ENCODE measurements at regions not wholly inside any gene's neighbourhood (a gene's known extent, or its start where the extent isn't known, plus 50 kb on each side); places are given as distances from the start of the nearest gene placed in this dataset.
"Not testable (repeated sequence)": the region's sequence is repeated elsewhere in the genome, so short reads cannot be mapped to it uniquely, and the experiment has no call there.

- DNase-seq: no peak
Measured at GRCh38 chr2:8312861-8313830, 368.7 kb upstream of the ID2 start.

GRCh38 chr2:8314063-8314462 is 367.8 kb upstream of the ID2 start:
- DNase-seq: no peak

DNA sequence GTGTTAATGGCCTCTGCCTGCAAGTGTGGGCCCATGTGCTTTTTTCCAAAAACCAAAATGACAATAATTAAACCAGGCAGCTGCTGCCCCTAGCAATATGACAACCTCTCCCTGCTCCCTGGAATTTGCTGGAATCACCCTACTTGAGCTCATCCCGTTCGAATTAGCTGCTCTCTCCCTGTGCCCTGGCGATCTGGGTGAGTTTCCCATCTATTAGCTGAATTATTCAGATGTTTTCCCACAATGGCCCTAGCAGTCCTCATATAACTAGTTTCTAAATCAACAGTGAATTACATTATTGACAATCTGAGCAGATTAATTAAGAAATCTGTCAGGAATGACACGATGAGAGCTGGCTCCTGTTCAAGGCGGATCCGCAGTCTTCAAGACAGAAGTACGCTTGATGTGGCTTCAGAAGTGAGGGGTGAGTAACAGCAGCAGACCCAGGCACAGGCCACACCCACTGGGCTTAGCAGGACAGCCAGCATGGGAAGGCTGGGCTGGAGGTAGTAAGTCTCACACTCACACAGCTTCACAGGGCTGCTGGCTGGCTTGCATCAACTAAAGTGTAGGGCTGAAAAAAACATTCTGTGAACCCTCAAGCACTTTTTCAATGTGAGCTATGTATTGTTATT is 366.2 kb upstream of the ID2 start:
- DNase-seq: no peak

DNA sequence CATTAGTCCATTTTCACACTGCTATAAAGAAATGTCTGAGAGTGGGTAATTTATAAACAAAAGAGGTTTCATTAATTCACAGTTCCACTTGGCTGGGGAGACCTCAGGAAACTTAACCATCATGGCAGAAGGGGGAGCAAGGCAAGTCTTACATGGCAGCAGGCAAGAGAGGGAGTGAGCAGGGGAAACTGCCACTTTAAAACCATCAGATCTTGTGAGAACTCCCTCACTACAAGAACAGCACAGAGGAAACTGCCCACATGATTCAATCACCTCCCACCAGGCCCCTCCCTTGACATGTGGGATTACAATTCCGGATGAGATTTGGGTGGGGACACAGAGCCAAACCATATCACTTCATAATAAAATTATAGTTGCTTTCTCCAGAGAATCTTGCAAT is 365.5 kb upstream of the ID2 start:
- DNase-seq: no peak

DNA sequence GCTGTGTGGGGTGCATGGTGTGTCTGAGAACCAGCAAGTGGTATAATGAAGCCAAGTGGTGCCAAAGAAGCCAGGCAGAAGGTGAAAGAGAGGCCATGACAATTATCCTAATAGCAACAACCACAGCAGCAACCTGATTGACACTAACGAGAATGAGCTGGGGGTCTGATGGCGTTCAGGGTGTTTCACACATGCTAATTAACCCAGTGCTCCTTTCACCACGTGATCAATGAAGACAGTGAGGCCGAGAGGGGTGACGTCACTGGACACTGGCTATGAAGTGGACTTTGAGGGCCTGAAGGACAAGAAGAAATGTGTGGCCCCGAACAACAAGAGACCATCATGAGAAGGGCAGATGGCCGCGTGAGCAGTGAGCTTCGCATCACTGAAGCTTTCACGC is 364.4 kb upstream of the ID2 start:
- no peak for DNase-seq

- no peak for DNase-seq
Measured at GRCh38 chr2:8319219-8319618, 362.6 kb upstream of the ID2 start.

DNA sequence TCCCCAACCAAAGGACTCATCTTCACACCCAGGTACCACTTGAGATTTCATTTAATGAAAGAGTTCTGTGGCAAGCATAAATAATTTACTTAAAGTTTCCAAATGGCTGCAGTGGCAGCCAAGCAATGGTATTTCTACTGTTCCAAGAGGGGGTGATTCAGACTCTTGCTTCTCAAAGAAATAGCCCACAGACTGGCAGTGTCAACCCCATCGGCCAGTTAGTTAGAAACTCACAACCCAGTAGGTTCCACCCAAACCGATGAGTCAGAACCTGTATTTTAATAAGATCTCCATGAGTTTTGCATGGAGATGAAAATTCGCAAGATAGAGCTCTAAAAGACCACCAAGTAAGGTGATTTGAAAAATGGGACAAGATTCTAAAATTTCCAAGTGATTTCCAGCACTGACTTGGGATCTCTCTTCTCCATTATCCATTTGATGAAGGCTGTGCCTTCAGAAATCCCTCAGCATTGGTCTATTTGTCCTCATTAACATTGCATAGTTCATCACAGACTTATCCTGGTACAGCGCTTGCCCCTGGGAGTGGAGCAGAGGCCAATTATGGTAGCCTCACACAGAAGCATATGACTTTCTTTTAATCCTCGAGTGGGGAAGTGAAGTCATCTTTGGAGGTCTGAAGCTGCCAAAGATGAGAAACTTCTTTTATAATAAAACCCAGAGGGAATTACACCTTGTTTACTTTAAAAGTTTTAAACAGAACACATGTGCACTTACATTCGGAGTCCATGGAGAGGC is 361.4 kb upstream of the ID2 start:
- no peak for DNase-seq

DNA sequence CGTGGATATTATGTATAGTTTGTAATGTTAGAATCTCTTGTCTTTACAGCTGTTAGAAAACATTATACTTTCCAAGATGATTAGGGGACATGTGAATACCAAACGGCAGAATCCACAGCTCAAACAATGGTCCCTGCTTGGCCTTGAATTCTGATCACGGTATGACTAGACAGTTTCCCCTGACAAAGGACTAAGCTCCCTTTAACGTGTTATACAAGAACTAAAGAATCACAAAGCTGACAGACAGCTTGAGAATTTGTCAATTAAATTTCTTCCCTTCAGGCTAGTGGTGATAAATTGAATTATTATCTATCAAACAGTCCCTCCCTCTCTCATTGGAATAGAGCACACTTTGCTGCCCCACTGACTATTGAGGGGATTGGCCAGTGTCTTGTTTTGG is 359.2 kb upstream of the ID2 start:
- DNase-seq: no peak

DNA sequence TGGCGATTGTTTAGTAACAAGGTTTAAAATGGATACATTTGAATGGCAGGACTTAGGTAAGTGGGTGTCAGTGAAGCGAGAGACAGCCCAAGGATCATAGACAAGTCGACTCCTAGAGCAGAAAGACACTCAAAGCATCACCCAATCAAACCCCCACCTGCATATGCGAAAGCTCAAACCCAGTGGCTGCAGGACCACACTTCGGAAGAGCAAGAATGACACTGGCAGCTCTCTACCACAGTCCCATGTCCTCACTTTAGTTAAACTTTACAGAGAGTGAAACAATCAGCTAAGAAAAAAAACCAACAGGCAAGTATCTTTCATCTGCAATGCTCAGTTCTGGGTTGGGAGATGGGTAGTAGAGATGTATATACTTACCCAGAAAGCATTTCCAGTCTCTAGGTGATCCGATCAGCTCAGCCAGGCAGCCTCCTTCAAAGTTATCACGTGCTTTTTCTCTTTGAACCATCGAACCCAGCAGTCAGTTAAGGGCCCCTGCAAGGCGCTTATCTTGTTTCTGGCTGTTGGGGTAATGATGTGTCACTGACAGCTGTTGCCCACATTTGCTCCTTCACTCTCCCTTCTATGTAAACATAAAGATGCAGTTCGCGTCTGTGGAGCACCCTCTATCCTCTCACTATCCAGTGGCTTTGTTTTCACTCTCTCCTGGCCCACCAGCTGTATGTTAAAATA is 357.5 kb upstream of the ID2 start:
- DNase-seq: no peak

DNA sequence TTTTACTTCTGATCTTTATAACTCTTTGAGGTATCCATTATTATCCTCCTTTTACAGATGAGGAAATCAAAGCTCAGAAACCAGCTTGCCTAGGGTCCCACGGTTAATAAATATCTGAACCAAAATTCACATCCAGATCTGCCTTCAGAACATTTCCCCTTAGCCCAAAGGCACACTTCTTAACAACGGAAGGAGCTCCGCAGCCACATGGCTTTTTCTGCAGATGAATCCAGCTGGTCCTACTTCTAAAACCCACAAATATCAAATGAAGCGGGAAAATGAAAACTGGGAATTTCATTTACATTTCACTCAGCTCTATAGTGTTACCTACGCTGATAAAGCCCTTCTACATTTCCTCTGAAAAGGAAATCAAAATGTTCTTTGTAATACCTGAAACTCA is 357.0 kb upstream of the ID2 start:
- no peak for DNase-seq

DNA sequence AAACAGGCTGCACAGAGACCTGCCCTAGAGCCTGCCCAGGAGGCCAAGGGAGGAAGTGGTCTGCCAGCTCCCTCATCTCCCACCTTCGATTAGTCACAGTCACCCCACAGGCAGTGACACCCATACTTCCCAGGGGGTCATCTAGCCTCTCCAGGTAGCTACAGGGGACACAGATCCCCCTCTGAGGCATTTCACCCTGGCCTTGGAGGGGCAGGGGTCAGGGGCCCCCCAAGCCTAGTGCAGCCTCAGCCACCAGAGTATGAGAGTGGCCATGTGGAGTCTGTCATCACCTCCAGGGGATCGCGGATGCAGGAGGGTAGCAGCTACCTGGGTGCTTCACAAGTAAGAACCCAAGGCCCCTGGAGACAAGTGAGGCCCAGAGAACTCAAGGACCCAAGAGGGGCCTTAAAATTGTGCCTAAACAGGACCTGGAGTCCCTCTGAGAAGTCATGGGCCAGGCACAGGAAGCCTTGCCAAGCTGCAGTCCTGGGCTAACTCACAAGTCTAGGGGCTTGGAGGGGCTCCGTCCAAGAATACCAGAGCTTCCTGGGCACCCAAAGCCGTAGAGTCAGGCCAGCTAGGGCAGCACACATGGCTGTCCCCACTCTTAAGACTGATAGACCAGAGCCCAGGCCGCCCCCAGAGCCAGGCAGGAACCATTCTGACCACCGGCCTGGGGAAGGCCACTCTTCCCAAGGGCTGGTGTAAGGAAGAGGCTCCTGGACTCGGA is 354.3 kb upstream of the ID2 start:
- no peak for DNase-seq

DNA sequence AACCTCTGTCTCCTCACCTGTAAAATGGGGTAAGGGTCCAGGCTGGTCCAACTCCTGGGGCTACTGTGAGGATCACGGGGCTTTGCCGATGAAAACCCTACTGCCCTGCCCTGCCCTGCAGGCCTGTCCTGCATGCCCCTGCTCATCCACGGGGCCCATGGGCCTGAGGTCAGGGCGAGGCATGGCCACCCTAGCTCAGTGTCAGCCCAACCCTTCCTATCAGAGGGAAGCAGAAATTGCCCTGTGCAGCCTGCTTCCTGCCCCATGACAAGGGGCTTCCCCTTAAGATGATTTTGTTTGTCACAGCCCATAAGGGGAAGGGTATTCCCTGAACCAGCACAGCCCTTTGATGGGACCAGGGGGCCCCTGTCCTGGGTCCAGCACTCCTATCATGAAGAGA is 353.6 kb upstream of the ID2 start:
- no peak for DNase-seq

DNA sequence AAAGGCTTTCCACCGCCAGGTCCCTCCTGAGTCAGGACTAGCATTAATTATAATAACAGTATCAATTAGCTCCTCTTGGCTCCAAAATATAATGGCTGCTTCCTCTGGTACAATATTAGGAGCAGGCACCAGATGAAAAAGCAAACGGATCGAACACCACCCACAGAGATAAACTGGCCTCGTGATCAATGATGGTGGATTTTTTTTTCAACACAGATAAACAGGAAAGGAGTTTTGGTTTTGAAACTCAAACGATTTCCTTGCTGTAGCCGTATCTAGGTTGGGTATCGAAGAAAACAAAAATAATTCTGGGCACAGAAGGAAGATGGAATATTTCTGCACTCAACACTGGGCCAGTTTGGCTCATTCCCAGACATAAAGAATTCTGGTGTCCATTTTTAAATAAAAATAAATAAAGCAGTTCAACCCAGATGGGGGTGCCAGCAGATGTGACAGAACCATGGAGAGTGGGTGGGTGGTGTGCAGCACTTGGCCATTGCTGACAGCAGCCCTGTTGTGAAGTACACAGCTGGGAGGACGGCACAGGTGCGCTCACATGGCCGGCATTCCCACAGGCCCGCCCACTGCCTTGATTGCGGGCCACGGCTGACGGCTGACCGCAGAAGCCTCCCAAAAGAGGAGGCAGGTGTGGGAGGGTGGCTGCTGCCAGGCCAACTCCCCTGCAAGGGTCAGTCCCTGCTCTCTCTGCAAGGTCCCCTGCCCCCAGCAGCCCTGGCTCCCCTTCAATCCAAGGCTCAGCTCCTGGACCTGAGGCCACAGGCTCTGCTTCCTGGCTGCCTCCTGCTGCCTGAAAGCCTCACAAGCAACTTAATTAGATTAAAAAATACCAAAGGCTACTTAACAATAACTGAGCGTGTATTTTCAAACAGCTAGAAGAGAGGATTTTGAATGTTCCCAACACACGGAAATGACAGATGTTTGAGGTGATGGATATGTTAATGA is 351.9 kb upstream of the ID2 start:
- no peak for DNase-seq

- DNase-seq: no peak
Measured at GRCh38 chr2:8331068-8331467, 350.8 kb upstream of the ID2 start.

- DNase-seq: no peak
Measured at GRCh38 chr2:8332646-8333045, 349.2 kb upstream of the ID2 start.

- DNase-seq: no peak
Measured at GRCh38 chr2:8333177-8333831, 348.6 kb upstream of the ID2 start.

DNA sequence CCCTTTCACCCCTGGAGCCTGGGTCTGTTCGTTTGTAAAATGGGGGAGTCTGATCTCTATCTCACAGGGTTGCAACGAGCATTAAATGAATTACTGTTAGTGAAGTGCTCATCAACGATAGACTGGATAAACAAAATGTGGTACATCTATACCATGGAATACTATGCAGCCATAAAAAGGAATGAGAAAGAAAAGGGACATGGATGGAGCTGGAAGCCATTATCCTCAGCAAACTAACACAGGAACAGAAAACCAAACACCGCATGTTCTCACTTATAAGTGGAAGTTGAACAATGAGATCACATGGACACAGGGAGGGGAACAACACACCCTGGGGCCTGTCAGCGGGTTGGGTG is 348.0 kb upstream of the ID2 start:
- not testable (repeated sequence) for DNase-seq

DNA sequence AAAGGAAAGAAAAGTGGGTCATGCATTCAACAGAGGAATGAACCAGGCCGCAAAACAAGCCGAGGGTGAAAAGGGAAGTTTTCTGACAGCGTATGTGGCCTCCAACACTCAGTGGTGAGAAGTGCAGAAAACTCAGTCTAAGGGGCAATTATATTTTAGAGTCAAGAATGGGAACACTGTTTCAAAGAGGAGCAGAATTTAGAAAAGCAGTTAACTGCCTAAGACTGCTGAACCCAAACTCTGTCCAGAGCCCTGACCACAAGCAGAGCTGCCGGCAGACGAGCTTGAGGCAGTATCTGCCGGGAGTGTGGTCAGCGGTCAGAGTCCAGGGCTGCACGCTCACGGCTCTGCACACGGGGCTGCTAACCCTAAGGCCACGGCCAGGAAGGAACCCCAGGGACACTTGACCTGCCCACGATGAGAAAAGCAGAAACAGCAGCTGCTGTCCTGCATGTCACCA is 347.0 kb upstream of the ID2 start:
- DNase-seq: no peak

DNA sequence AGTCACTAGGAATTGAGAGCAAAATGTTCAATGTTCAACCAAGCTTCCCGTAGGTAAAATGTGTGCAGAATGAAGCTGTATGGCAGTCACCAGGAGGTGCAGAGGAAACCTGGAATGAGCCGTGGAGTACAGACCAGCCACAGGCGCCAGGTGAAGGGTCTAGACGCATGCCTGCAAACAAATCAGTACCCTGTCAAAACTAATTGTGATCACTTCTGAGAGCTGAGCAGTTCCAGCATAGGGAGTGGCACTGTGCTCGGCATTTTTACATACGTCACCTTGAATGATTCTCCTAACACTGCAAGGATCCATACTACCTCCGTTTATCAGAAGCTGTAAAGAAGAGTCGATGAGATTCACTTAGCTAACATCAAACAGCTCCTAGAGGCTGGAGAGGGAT is 346.1 kb upstream of the ID2 start:
- no peak for DNase-seq

GRCh38 chr2:8337321-8337720 is 344.5 kb upstream of the ID2 start:
- peak; percentile 26 for DNase-seq

- DNase-seq: no peak
Measured at GRCh38 chr2:8342407-8342806, 339.4 kb upstream of the ID2 start.
